Mesenchymal stem cell (in vitro differentiated cells and primary cell): ENCODE measurements at regions not wholly inside any gene's neighbourhood (a gene's known extent, or its start where the extent isn't known, plus 50 kb on each side); places are given as distances from the start of the nearest gene placed in this dataset.

ENCODE experiments used
- DNase-seq: peaks from one replicate; pipeline ENCODE4 v3.0.0-alpha.2; 2013
- H2AFZ ChIP-seq: one replicate; pipeline ENCODE4 v1.6.1; 2013; ENCODE audit warnings: low read depth, mild to moderate bottlenecking, control low read depth, inconsistent platforms, low read length, moderate library complexity
- H2AK5ac ChIP-seq: 2 replicates; pipeline ENCODE4 v1.6.1; 2013; ENCODE audit warnings: low read length, moderate library complexity, mild to moderate bottlenecking, inconsistent platforms; ENCODE audit not compliant: severe bottlenecking
- H2BK120ac ChIP-seq: one replicate; pipeline ENCODE4 v1.6.1; 2013; ENCODE audit warnings: low read depth, mild to moderate bottlenecking, inconsistent platforms, low read length, moderate library complexity
- H2BK12ac ChIP-seq, 2 experiments: one replicate each; pipeline ENCODE4 v1.6.1; 2013; ENCODE audit warnings: inconsistent platforms in 2 of 2, low read length in 2 of 2, mild to moderate bottlenecking in 2 of 2, moderate library complexity in 2 of 2, control low read depth in 1 of 2
- H2BK15ac ChIP-seq: one replicate; pipeline ENCODE4 v1.6.1; 2013; ENCODE audit warnings: mild to moderate bottlenecking, low read depth, inconsistent platforms; ENCODE audit not compliant: poor library complexity, severe bottlenecking
- H2BK5ac ChIP-seq: 2 replicates; pipeline ENCODE4 v1.6.1; 2013; ENCODE audit warnings: low read depth, mild to moderate bottlenecking, low read length, control low read depth, inconsistent platforms; ENCODE audit not compliant: poor library complexity, severe bottlenecking
- H3K14ac ChIP-seq, 2 experiments: one replicate each; pipeline ENCODE4 v1.6.1; 2013; ENCODE audit warnings: inconsistent platforms in 2 of 2, low read length in 2 of 2, control low read depth in 1 of 2, mild to moderate bottlenecking in 1 of 2, moderate library complexity in 1 of 2
- H3K18ac ChIP-seq, 2 experiments: one replicate each; pipeline ENCODE4 v1.6.1; 2013; ENCODE audit warnings: inconsistent platforms in 2 of 2, low read length in 2 of 2, control low read depth in 1 of 2, low read depth in 1 of 2, mild to moderate bottlenecking in 1 of 2
- H3K23ac ChIP-seq, 2 experiments: one replicate each; pipeline ENCODE4 v1.6.1; 2013; ENCODE audit warnings: inconsistent platforms in 2 of 2, low read length in 2 of 2, mild to moderate bottlenecking in 2 of 2, moderate library complexity in 2 of 2, control low read depth in 1 of 2
- H3K27ac ChIP-seq: 2 replicates; pipeline ENCODE4 v1.5.1; 2013; ENCODE audit warnings: mild to moderate bottlenecking, moderate library complexity, low read length, control low read depth, inconsistent platforms; ENCODE audit not compliant: poor library complexity, severe bottlenecking
- H3K27me3 ChIP-seq, 2 experiments: 2 replicates each; pipeline versions ENCODE4 v1.6.1 to v1.7.0; 2013; ENCODE audit warnings: low read length in 2 of 2, mild to moderate bottlenecking in 2 of 2, moderate library complexity in 2 of 2, control low read depth in 1 of 2, inconsistent platforms in 1 of 2; ENCODE audit not compliant: control insufficient read depth in 1 of 2, insufficient read depth in 1 of 2
- H3K36me3 ChIP-seq, 2 experiments: 2 replicates each; pipeline versions ENCODE4 v1.6.1 to v1.7.0; 2013; ENCODE audit warnings: low read length in 2 of 2, control low read depth in 1 of 2, inconsistent platforms in 1 of 2, low read depth in 1 of 2, mild to moderate bottlenecking in 1 of 2; ENCODE audit not compliant: insufficient read depth in 2 of 2, control insufficient read depth in 1 of 2
- H3K4ac ChIP-seq, 2 experiments: one replicate each; pipeline ENCODE4 v1.6.1; 2013; ENCODE audit warnings: inconsistent platforms in 2 of 2, low read length in 2 of 2, mild to moderate bottlenecking in 2 of 2, moderate library complexity in 2 of 2, control low read depth in 1 of 2, low read depth in 1 of 2
- H3K4me1 ChIP-seq: 2 replicates; pipeline ENCODE4 v1.6.1; 2013; ENCODE audit warnings: low read depth, low read length, control low read depth; ENCODE audit not compliant: control insufficient read depth, insufficient read depth
- H3K4me2 ChIP-seq: 2 replicates; pipeline ENCODE4 v1.6.1; 2013; ENCODE audit warnings: low read length, mild to moderate bottlenecking, inconsistent platforms; ENCODE audit not compliant: poor library complexity, severe bottlenecking
- H3K4me3 ChIP-seq, 2 experiments: 2 replicates each; pipeline versions ENCODE4 v1.5.1 to v1.7.0; 2013; ENCODE audit warnings: low read length in 2 of 2, mild to moderate bottlenecking in 2 of 2, control low read depth in 1 of 2, low read depth in 1 of 2; ENCODE audit not compliant: insufficient read depth in 1 of 2
- H3K79me1 ChIP-seq: replicated peaks from 2 replicates; pipeline ENCODE4 v1.6.1; 2013; ENCODE audit warnings: mild to moderate bottlenecking, control low read depth, low read length, inconsistent platforms; ENCODE audit not compliant: poor library complexity, severe bottlenecking
- H3K9ac ChIP-seq: 2 replicates; pipeline ENCODE4 v1.7.0; 2013; ENCODE audit warnings: mild to moderate bottlenecking, low read length, moderate library complexity
- H3K9me3 ChIP-seq: 2 replicates; pipeline ENCODE4 v1.7.0; 2013; ENCODE audit warnings: mild to moderate bottlenecking, low read length; ENCODE audit not compliant: control insufficient read depth
- H4K8ac ChIP-seq: one replicate; pipeline ENCODE4 v1.6.1; 2013; ENCODE audit warnings: inconsistent platforms, mild to moderate bottlenecking, low read length, moderate library complexity
- H4K91ac ChIP-seq: one replicate; pipeline ENCODE4 v1.6.1; 2013; ENCODE audit warnings: mild to moderate bottlenecking, low read length, inconsistent platforms
- WGBS: methylation state at CpG from one replicate; pipeline ENCODE4 v1.1.7; 2013; ENCODE audit warnings: mixed read lengths; 5-methylcytosine and 5-hydroxymethylcytosine counted together

- no peak overlapping the region for H3K4ac ChIP-seq
- H3K4me1 ChIP-seq, result no peaks in the 10 kb centered on the region
- H2BK120ac ChIP-seq, result no peak overlapping the region
- 46% methylated on average over 2 of the region's 3 CpGs for WGBS
- no peak overlapping the region for H3K4me2 ChIP-seq
- H2BK5ac ChIP-seq, result no peak overlapping the region
- H3K9me3 ChIP-seq, result no peaks in the 10 kb centered on the region
- no peak overlapping the region for H2AFZ ChIP-seq
- H4K8ac ChIP-seq, result no peak overlapping the region
- no peak overlapping the region for H4K91ac ChIP-seq
- no peak overlapping the region for H3K23ac ChIP-seq
- no peak overlapping the region for H3K9ac ChIP-seq
- no peak overlapping the region for H3K14ac ChIP-seq
- H3K79me1 ChIP-seq, result no peaks in the 10 kb centered on the region
- no peak overlapping the region for H3K4me3 ChIP-seq
- H2BK12ac ChIP-seq, result no peak overlapping the region
- H2BK15ac ChIP-seq, result no peak overlapping the region
- peaks cover 0 to 19% of the 10 kb centered on the region in 2 experiments for H3K27me3 ChIP-seq
- H3K18ac ChIP-seq, result no peak overlapping the region
- H3K27ac ChIP-seq, result no peak overlapping the region
- no peak overlapping the region for H2AK5ac ChIP-seq
- no peak for DNase-seq
- no peaks in the 10 kb centered on the region for H3K36me3 ChIP-seq
Measured at GRCh38 chr11:112826026-112826425, 135.2 kb upstream of the NCAM1 start.

DNA sequence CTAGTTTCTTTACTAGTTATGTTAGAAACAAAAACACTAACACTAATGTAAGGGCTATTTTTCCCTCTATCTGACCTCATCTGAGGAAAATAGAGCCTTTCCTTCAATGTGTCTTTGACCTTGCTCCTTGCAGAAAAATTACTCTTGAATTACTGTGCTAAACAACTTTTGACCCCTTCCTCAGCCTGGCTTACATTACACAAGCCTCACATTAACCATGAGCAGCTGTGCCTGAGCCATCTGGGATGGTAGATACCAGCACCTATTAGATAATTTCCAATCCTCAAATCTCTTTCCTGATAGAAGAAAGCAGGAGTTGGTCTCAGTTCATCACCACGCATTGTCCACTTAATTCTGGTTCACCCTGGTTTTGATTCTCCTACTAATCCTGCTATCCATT is 134.4 kb upstream of the NCAM1 start:
- Histone ChIP-seq H2BK15ac (no peak overlapping the region), H3K79me1 (no peaks in the 10 kb centered on the region), H3K9ac (no peak overlapping the region), H3K4me2 (no peak overlapping the region), H4K8ac (no peak overlapping the region), H3K14ac (no peak overlapping the region), H3K4ac (no peak overlapping the region), H3K4me1 (no peaks in the 10 kb centered on the region), H3K4me3 (no peak overlapping the region), H3K9me3 (no peaks in the 10 kb centered on the region), H2AK5ac (no peak overlapping the region), H3K18ac (no peak overlapping the region), H3K27ac (no peak overlapping the region), H3K36me3 (no peaks in the 10 kb centered on the region), H3K27me3 (peaks cover 0 to 19% of the 10 kb centered on the region in 2 experiments), H3K23ac (no peak overlapping the region), H2BK12ac (no peak overlapping the region), H4K91ac (no peak overlapping the region), H2BK5ac (no peak overlapping the region), H2AFZ (no peak overlapping the region), H2BK120ac (no peak overlapping the region)
- no peak for DNase-seq
- 89% methylated on average over 1 of the region's 1 CpG for WGBS

DNA sequence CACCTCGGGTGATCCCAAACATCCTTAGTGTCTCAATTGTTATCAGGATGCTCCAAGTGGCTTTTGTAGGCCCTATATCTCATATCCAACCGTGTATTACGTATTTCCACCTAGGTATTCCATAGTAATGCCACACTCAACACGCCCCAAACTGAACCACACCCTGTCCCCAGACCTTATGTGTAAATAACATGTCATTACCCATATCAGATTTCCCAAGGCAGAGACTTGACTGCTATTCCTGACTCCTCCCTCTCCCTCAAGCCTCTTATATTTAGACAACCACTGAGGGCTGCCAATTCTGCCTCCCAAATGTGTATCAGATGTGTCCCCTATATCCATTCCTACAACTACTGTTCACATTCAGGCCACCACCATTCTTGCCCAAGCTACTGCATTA is 132.8 kb upstream of the NCAM1 start:
- Histone ChIP-seq H2BK120ac (no peak overlapping the region), H2AK5ac (no peak overlapping the region), H2BK12ac (no peak overlapping the region), H3K23ac (no peak overlapping the region), H3K27ac (no peak overlapping the region), H3K79me1 (no peaks in the 10 kb centered on the region), H3K4ac (no peak overlapping the region), H4K8ac (no peak overlapping the region), H3K18ac (no peak overlapping the region), H2AFZ (no peak overlapping the region), H3K14ac (no peak overlapping the region), H3K36me3 (no peaks in the 10 kb centered on the region), H2BK5ac (no peak overlapping the region), H3K9me3 (no peaks in the 10 kb centered on the region), H2BK15ac (no peak overlapping the region), H3K9ac (no peak overlapping the region), H3K27me3 (peaks cover 0 to 19% of the 10 kb centered on the region in 2 experiments), H4K91ac (no peak overlapping the region), H3K4me2 (no peak overlapping the region), H3K4me1 (no peaks in the 10 kb centered on the region), H3K4me3 (no peak overlapping the region)
- WGBS, result 62% methylated on average over 4 of the region's 4 CpGs
- DNase-seq, result no peak

DNA sequence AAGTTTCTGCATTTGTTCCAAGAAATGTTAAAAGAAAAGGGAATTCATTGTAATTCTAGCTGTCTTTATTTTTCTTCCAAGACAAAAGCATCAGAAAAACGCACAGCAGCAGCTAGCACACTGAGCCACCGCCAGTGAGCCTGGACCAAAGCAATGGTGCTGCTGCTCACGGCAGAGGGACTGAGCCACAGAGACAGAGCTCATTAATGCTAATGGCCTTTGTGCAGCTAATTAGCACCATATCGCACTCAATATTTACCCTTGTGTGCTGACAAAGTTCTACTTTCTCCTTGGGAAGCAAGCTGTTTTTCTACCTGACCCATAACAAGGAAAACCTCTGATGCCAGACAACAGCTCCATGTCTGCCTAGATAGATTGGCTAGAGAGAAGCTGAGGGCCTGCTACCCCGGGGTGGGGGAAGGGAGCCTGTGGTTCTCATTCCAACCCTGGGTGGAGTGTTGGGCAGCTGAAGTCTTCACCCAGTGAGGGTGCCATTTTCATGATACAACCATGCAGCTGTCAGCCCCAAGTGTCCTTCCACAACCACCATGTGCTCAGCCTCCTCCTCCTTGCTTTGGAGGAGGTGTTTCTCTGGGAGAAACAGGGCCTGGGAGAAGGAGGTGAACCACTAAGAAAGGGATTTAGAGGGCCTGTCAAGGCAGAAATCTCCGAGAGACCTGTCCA is 131.1 kb upstream of the NCAM1 start:
- Histone ChIP-seq H3K9ac (no peak overlapping the region), H2AK5ac (no peak overlapping the region), H2BK5ac (no peak overlapping the region), H2BK15ac (no peak overlapping the region), H3K4ac (no peak overlapping the region), H3K14ac (no peak overlapping the region), H3K4me1 (no peaks in the 10 kb centered on the region), H4K8ac (no peak overlapping the region), H2BK120ac (no peak overlapping the region), H2AFZ (no peak overlapping the region), H3K27me3 (peaks cover 0 to 19% of the 10 kb centered on the region in 2 experiments), H3K27ac (no peak overlapping the region), H3K23ac (no peak overlapping the region), H2BK12ac (no peak overlapping the region), H4K91ac (no peak overlapping the region), H3K4me3 (no peak overlapping the region), H3K79me1 (no peaks in the 10 kb centered on the region), H3K9me3 (no peaks in the 10 kb centered on the region), H3K18ac (no peak overlapping the region), H3K4me2 (no peak overlapping the region), H3K36me3 (no peaks in the 10 kb centered on the region)
- WGBS, result 74% methylated on average over 6 of the region's 6 CpGs
- no peak for DNase-seq
